B cell (primary cell): ENCODE measurements at regions not wholly inside any gene's neighbourhood (a gene's known extent, or its start where the extent isn't known, plus 50 kb on each side); places are given as distances from the start of the nearest gene placed in this dataset.

ENCODE experiments used
- ATAC-seq: fragments of 200-7000 bp; cut with Tn5 transposase; one replicate; pipeline ENCODE4 v1.10.0; 2021; ENCODE audit warnings: low read depth, mild to moderate bottlenecking, moderate number of reproducible peaks, moderate library complexity
- CTCF ChIA-PET: fragments of 350-600 bp; sonication (Branson Sonifier 250); formaldehyde crosslinking; loops from one replicate; lab custom pipeline; 2021; ENCODE audit warnings: antibody characterized with exemption, inconsistent platforms; lab: Charles Lee
- POLR2A ChIA-PET: fragments of 350-600 bp; sonication (Branson Sonifier 250); formaldehyde crosslinking; loops from one replicate; lab custom pipeline; 2021; ENCODE audit warnings: antibody characterized with exemption; lab: Charles Lee
- DNase-seq: peaks from one replicate; pipeline ENCODE4 v3.0.0; 2013
- H2AFZ ChIP-seq: 2 replicates; pipeline ENCODE4 v1.6.1; 2012; ENCODE audit warnings: mild to moderate bottlenecking, low read depth, low read length; ENCODE audit not compliant: insufficient read depth, poor library complexity, severe bottlenecking
- H3K27ac ChIP-seq, 2 donors: 1 replicate in 1 of 2; 2 replicates in 1 of 2; pipeline ENCODE4 v1.5.1; 2012 to 2013; ENCODE audit warnings: low read length in 2 of 2, mild to moderate bottlenecking in 2 of 2, moderate library complexity in 1 of 2
- H3K27me3 ChIP-seq, 4 experiments: fragments of 200-600 bp in 1 of 4; sonication (generic) in 1 of 4; replicated peaks in 1 of 4; 1 replicate in 2 of 4; 2 replicates in 2 of 4; pipeline versions ENCODE4 v1.6.1 to v1.7.0; 2013 to 2016; ENCODE audit warnings: low read length in 3 of 4, mild to moderate bottlenecking in 2 of 4, mixed read lengths in 1 of 4, moderate library complexity in 1 of 4; ENCODE audit not compliant: insufficient read depth in 4 of 4, control insufficient read depth in 3 of 4; ENCODE audit errors: control extremely low read depth in 1 of 4
- H3K36me3 ChIP-seq, 2 experiments: replicated peaks in 1 of 2; 1 replicate in 1 of 2; 2 replicates in 1 of 2; pipeline versions ENCODE4 v1.6.1 to v1.7.1; 2013; ENCODE audit warnings: low read length in 1 of 2; ENCODE audit not compliant: insufficient read depth in 2 of 2, control insufficient read depth in 1 of 2; ENCODE audit errors: control extremely low read depth in 1 of 2, extremely low read depth in 1 of 2
- H3K4me1 ChIP-seq, 2 donors: fragments of 200-600 bp in 1 of 2; sonication (generic) in 1 of 2; 1 replicate in 1 of 2; 2 replicates in 1 of 2; pipeline versions ENCODE4 v1.5.1 to v1.6.1; 2013 to 2017; ENCODE audit warnings: low read length in 2 of 2; ENCODE audit not compliant: control insufficient read depth in 2 of 2, insufficient read depth in 2 of 2
- H3K4me2 ChIP-seq: replicated peaks from 2 replicates; pipeline ENCODE3; 2012; ENCODE audit warnings: mild to moderate bottlenecking, low read depth, low read length; ENCODE audit not compliant: poor library complexity, severe bottlenecking
- H3K4me3 ChIP-seq, 5 experiments: fragments of 200-600 bp in 1 of 5; sonication (generic) in 1 of 5; 1 replicate in 3 of 5; 2 replicates in 2 of 5; pipeline versions ENCODE4 v1.5.1 to v1.7.0; 2011 to 2016; ENCODE audit warnings: low read length in 4 of 5, mild to moderate bottlenecking in 4 of 5, low read depth in 2 of 5, control low read depth in 1 of 5, moderate library complexity in 1 of 5; ENCODE audit not compliant: insufficient read depth in 1 of 5; ENCODE audit errors: control extremely low read depth in 1 of 5, extremely low read depth in 1 of 5
- H3K79me2 ChIP-seq: fragments of 200-600 bp; sonication (generic); one replicate; pipeline ENCODE4 v1.6.0; 2016; ENCODE audit warnings: low read length; ENCODE audit not compliant: control insufficient read depth, insufficient read depth
- H3K9ac ChIP-seq: fragments of 200-600 bp; sonication (generic); 2 replicates; pipeline ENCODE4 v1.6.1; 2017; ENCODE audit warnings: mild to moderate bottlenecking, low read length, moderate library complexity
- H3K9me3 ChIP-seq, 3 donors: one replicate each; pipeline versions ENCODE4 v1.6.1 to v1.7.1; 2013; ENCODE audit warnings: low read length in 2 of 3; ENCODE audit not compliant: control insufficient read depth in 2 of 3, insufficient read depth in 1 of 3; ENCODE audit errors: control extremely low read depth in 1 of 3
- H4K20me1 ChIP-seq: 2 replicates; pipeline ENCODE4 v1.6.0; 2012; ENCODE audit warnings: mild to moderate bottlenecking, low read length; ENCODE audit not compliant: insufficient read depth, control insufficient read depth, poor library complexity, severe bottlenecking
- H3K27ac Mint-ChIP-seq: one replicate; pipeline ENCODE4 v1.8.0; 2021; ENCODE audit warnings: mixed read lengths
- H3K27me3 Mint-ChIP-seq: one replicate; pipeline ENCODE4 v1.8.0; 2021; ENCODE audit warnings: mixed read lengths
- H3K4me1 Mint-ChIP-seq: one replicate; pipeline ENCODE4 v1.8.0; 2021; ENCODE audit warnings: mixed read lengths
- H3K4me3 Mint-ChIP-seq: one replicate; pipeline ENCODE4 v1.8.0; 2021; ENCODE audit warnings: mixed read lengths
- H3K9me3 Mint-ChIP-seq: one replicate; pipeline ENCODE4 v1.8.0; 2022; ENCODE audit warnings: mixed read lengths; ENCODE audit not compliant: insufficient read depth
- EZH2 ChIP-seq: IDR thresholded peaks from 2 replicates; pipeline ENCODE4 v1.6.1; 2012; ENCODE audit warnings: borderline replicate concordance, low read depth, mild to moderate bottlenecking, moderate library complexity, low read length; ENCODE audit not compliant: insufficient read depth, poor library complexity, severe bottlenecking
- WGBS: methylation state at CpG from one replicate; pipeline ENCODE4 v1.1.5; 2013; ENCODE audit warnings: missing lambda C conversion rate; ENCODE audit not compliant: insufficient coverage; 5-methylcytosine and 5-hydroxymethylcytosine counted together
- intact Hi-C: fragments of 100-400 bp; cut with micrococcal nuclease; formaldehyde crosslinking; loops from one replicate; pipeline ENCODE4 v1.10.0; 2022
- TF ChIP-seq, protein P1 (sequence below): fragments of 200-600 bp; IDR thresholded peaks from one replicate; pipeline ENCODE4 v1.8.0; 2022; ENCODE audit warnings: antibody characterized with exemption, mild to moderate bottlenecking

GRCh38 chr1:175830500-175830899, 87.1 kb upstream of the TNR start:
- no peak overlapping the region for H2AFZ ChIP-seq
- H3K27ac Mint-ChIP-seq: no peak overlapping the region
- CTCF ChIA-PET: no interaction called here
- no peaks in the 10 kb centered on the region for H3K79me2 ChIP-seq
- H3K9me3 ChIP-seq: peaks cover 0 to 7% (median 0%) of the 10 kb centered on the region in 3 donors
- no peak overlapping the region for H3K27ac ChIP-seq
- H3K4me3 Mint-ChIP-seq: no peak overlapping the region
- intact Hi-C loops: no loop called here
- H3K9ac ChIP-seq: no peak overlapping the region
- DNase-seq (no peak), ATAC-seq (no peak)
- TF ChIP-seq EZH2: no peak
- TF ChIP-seq, protein P1, sequence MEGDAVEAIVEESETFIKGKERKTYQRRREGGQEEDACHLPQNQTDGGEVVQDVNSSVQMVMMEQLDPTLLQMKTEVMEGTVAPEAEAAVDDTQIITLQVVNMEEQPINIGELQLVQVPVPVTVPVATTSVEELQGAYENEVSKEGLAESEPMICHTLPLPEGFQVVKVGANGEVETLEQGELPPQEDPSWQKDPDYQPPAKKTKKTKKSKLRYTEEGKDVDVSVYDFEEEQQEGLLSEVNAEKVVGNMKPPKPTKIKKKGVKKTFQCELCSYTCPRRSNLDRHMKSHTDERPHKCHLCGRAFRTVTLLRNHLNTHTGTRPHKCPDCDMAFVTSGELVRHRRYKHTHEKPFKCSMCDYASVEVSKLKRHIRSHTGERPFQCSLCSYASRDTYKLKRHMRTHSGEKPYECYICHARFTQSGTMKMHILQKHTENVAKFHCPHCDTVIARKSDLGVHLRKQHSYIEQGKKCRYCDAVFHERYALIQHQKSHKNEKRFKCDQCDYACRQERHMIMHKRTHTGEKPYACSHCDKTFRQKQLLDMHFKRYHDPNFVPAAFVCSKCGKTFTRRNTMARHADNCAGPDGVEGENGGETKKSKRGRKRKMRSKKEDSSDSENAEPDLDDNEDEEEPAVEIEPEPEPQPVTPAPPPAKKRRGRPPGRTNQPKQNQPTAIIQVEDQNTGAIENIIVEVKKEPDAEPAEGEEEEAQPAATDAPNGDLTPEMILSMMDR: no peak
- no peaks in the 10 kb centered on the region for H4K20me1 ChIP-seq
- POLR2A ChIA-PET: no interaction called here
- H3K9me3 Mint-ChIP-seq: no peaks in the 10 kb centered on the region
- no peaks in the 10 kb centered on the region for H3K36me3 ChIP-seq
- H3K4me1 Mint-ChIP-seq: no peaks in the 10 kb centered on the region
- H3K27me3 Mint-ChIP-seq: peaks cover 9% of the 10 kb centered on the region
- no peaks in the 10 kb centered on the region for H3K27me3 ChIP-seq
- no peak overlapping the region for H3K4me3 ChIP-seq
- no peak overlapping the region for H3K4me2 ChIP-seq
- no peaks in the 10 kb centered on the region for H3K4me1 ChIP-seq

- no CpG with 5 or more reads among the region's 1 CpG for WGBS
- Mint-ChIP-seq H3K27ac (no peak overlapping the region), H3K4me1 (no peaks in the 10 kb centered on the region), H3K4me3 (no peak overlapping the region), H3K9me3 (no peaks in the 10 kb centered on the region), H3K27me3 (peaks cover 9% of the 10 kb centered on the region)
- intact Hi-C loops: no loop called here
- Histone ChIP-seq H3K4me3 (no peak overlapping the region), H3K9me3 (peaks cover 0 to 7% (median 0%) of the 10 kb centered on the region in 3 donors), H3K4me2 (no peak overlapping the region), H3K27me3 (no peaks in the 10 kb centered on the region), H3K27ac (no peak overlapping the region), H3K4me1 (no peaks in the 10 kb centered on the region), H4K20me1 (no peaks in the 10 kb centered on the region), H3K79me2 (no peaks in the 10 kb centered on the region), H2AFZ (no peak overlapping the region), H3K36me3 (no peaks in the 10 kb centered on the region), H3K9ac (no peak overlapping the region)
- ATAC-seq (no peak), DNase-seq (no peak)
- ChIA-PET CTCF (no interaction called here), POLR2A (no interaction called here)
- TF ChIP-seq, protein P1: no peak
- TF ChIP-seq EZH2: no peak
Observed at GRCh38 chr1:175829845-175830244, 86.5 kb upstream of the TNR start.
